ENCODE measurements at regions not wholly inside any gene's neighbourhood (a gene's known extent, or its start where the extent isn't known, plus 50 kb on each side); places are given as distances from the start of the nearest gene placed in this dataset.

DNA sequence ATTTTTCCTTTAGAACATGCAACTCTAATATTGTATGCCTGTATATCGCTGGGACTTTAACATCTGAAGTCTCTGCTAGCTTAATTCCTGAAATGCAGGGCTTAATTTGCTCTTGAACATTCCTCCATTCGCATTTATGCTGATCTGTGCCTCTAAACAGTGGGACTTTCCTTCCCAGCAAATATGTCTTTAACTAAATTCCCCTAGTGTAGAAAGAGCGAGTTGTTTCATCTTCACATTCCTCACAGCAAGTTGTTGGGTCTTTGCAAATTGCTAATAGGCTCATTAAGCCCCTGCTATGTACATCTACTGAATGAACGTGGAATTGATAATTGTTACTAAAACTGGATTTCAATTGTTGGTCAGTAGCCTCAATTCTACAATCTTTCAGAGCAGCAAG lies 118.4 kb upstream of the OBI1 start:
- H3K36me3 ChIP-seq (ENCODE audit: insufficient read depth, insufficient read length, low read length): no peaks in the 10 kb centered on the region
- no peak overlapping the region for H3K9ac ChIP-seq (ENCODE audit: insufficient read length, low read depth)
- no peak for TF ChIP-seq SUZ12 (IDR thresholded peaks at IDR 0.05; ENCODE audit: extremely low read depth, insufficient read depth, insufficient read length)
- no peak for TF ChIP-seq ZNF274 (IDR thresholded peaks at IDR 0.05; ENCODE audit: low read depth, low read length)
- TF ChIP-seq YY1 (IDR thresholded peaks at IDR 0.05; ENCODE audit: insufficient read depth, insufficient read length): no peak
- no peak for DNase-seq (ENCODE audit: low read depth, low spot score)
- H3K9me3 ChIP-seq (ENCODE audit: insufficient read depth, low read length): no peaks in the 10 kb centered on the region
- no peaks in the 10 kb centered on the region for H3K4me1 ChIP-seq (ENCODE audit: insufficient read depth, insufficient read length)
- no peak overlapping the region for H3K4me3 ChIP-seq (ENCODE audit: insufficient read length, low read depth)
- H3K27me3 ChIP-seq (ENCODE audit: insufficient read depth, insufficient read length): no peaks in the 10 kb centered on the region

DNA sequence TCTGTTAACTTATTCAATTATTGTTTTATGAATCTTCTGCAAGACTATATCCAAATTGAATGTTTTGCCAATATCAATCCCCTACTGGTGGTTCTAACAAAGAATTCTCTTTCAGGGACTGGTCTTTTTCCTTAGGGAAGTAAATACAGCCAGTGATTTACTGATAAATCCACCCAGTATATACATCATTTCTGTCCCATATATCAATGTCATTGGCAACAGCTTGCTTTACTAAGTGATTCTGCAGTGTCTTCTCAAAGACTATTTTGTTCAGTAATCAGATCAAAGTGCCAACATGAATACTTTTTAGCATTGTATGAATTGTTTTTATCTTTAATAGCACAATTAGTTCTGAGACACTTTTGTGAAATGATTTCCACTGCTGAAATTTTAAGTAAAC lies 114.0 kb upstream of the OBI1 start:
- no peaks in the 10 kb centered on the region for H3K36me3 ChIP-seq (ENCODE audit: insufficient read depth, insufficient read length, low read length)
- no peaks in the 10 kb centered on the region for H3K9me3 ChIP-seq (ENCODE audit: insufficient read depth, low read length)
- H3K4me1 ChIP-seq (ENCODE audit: insufficient read depth, insufficient read length): no peaks in the 10 kb centered on the region
- H3K4me3 ChIP-seq (ENCODE audit: insufficient read length, low read depth): no peak overlapping the region
- no peak overlapping the region for H3K9ac ChIP-seq (ENCODE audit: insufficient read length, low read depth)
- no peak for TF ChIP-seq ZNF274 (IDR thresholded peaks at IDR 0.05; ENCODE audit: low read depth, low read length)
- no peak for TF ChIP-seq YY1 (IDR thresholded peaks at IDR 0.05; ENCODE audit: insufficient read depth, insufficient read length)
- TF ChIP-seq SUZ12 (IDR thresholded peaks at IDR 0.05; ENCODE audit: extremely low read depth, insufficient read depth, insufficient read length): no peak
- no peak for DNase-seq (ENCODE audit: low read depth, low spot score)
- no peaks in the 10 kb centered on the region for H3K27me3 ChIP-seq (ENCODE audit: insufficient read depth, insufficient read length)

GRCh38 chr13:78770601-78771000 lies 111.6 kb upstream of the OBI1 start:
- DNase-seq (ENCODE audit: low read depth, low spot score): no peak
- Histone ChIP-seq H3K4me3 (ENCODE audit: insufficient read length, low read depth) (no peak overlapping the region), H3K9ac (ENCODE audit: insufficient read length, low read depth) (no peak overlapping the region), H3K9me3 (ENCODE audit: insufficient read depth, low read length) (no peaks in the 10 kb centered on the region), H3K27me3 (ENCODE audit: insufficient read depth, insufficient read length) (no peaks in the 10 kb centered on the region), H3K4me1 (ENCODE audit: insufficient read depth, insufficient read length) (no peaks in the 10 kb centered on the region), H3K36me3 (ENCODE audit: insufficient read depth, insufficient read length, low read length) (no peaks in the 10 kb centered on the region)
- TF ChIP-seq SUZ12 (IDR thresholded peaks at IDR 0.05; ENCODE audit: extremely low read depth, insufficient read depth, insufficient read length) (no peak), ZNF274 (IDR thresholded peaks at IDR 0.05; ENCODE audit: low read depth, low read length) (no peak), YY1 (IDR thresholded peaks at IDR 0.05; ENCODE audit: insufficient read depth, insufficient read length) (no peak)

- DNase-seq (ENCODE audit: low read depth, low spot score): no peak
- no peak overlapping the region for H3K4me3 ChIP-seq (ENCODE audit: insufficient read length, low read depth)
- H3K4me1 ChIP-seq (ENCODE audit: insufficient read depth, insufficient read length): no peaks in the 10 kb centered on the region
- no peak overlapping the region for H3K9ac ChIP-seq (ENCODE audit: insufficient read length, low read depth)
- no peaks in the 10 kb centered on the region for H3K36me3 ChIP-seq (ENCODE audit: insufficient read depth, insufficient read length, low read length)
- H3K27me3 ChIP-seq (ENCODE audit: insufficient read depth, insufficient read length): no peaks in the 10 kb centered on the region
- no peaks in the 10 kb centered on the region for H3K9me3 ChIP-seq (ENCODE audit: insufficient read depth, low read length)
- TF ChIP-seq YY1 (IDR thresholded peaks at IDR 0.05; ENCODE audit: insufficient read depth, insufficient read length) (no peak), SUZ12 (IDR thresholded peaks at IDR 0.05; ENCODE audit: extremely low read depth, insufficient read depth, insufficient read length) (no peak), ZNF274 (IDR thresholded peaks at IDR 0.05; ENCODE audit: low read depth, low read length) (no peak)
These were observed 110.0 kb upstream of the OBI1 start for GRCh38 chr13:78768950-78769349.

DNA sequence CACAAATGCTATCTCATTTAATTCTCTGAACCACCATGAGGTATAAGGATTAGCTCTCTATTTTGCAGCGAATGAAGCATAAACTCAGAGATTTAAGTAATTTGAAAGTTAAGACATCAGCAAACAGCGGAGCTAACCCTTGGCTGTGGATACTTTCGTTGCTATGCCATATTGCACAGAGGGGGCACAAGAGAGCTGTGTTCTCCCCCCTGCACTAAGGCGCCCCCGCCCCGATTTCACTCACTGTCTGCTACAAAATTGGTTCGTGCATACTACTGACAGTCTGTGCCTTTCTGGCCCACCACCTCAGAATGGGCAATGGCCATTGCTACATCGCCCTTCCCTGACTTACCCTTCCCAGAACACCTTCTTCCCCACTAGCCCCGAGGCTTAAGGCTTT lies 105.7 kb upstream of the OBI1 start:
- H3K36me3 ChIP-seq (ENCODE audit: insufficient read depth, insufficient read length, low read length): no peaks in the 10 kb centered on the region
- H3K4me1 ChIP-seq (ENCODE audit: insufficient read depth, insufficient read length): no peaks in the 10 kb centered on the region
- H3K9ac ChIP-seq (ENCODE audit: insufficient read length, low read depth): no peak overlapping the region
- no peaks in the 10 kb centered on the region for H3K9me3 ChIP-seq (ENCODE audit: insufficient read depth, low read length)
- no peak for DNase-seq (ENCODE audit: low read depth, low spot score)
- H3K4me3 ChIP-seq (ENCODE audit: insufficient read length, low read depth): no peak overlapping the region
- H3K27me3 ChIP-seq (ENCODE audit: insufficient read depth, insufficient read length): no peaks in the 10 kb centered on the region
- no peak for TF ChIP-seq SUZ12 (IDR thresholded peaks at IDR 0.05; ENCODE audit: extremely low read depth, insufficient read depth, insufficient read length)
- TF ChIP-seq ZNF274 (IDR thresholded peaks at IDR 0.05; ENCODE audit: low read depth, low read length): no peak
- TF ChIP-seq YY1 (IDR thresholded peaks at IDR 0.05; ENCODE audit: insufficient read depth, insufficient read length): no peak

- no peak overlapping the region for H3K9ac ChIP-seq (ENCODE audit: insufficient read length, low read depth)
- no peaks in the 10 kb centered on the region for H3K27me3 ChIP-seq (ENCODE audit: insufficient read depth, insufficient read length)
- TF ChIP-seq YY1 (IDR thresholded peaks at IDR 0.05; ENCODE audit: insufficient read depth, insufficient read length): no peak
- no peak for TF ChIP-seq SUZ12 (IDR thresholded peaks at IDR 0.05; ENCODE audit: extremely low read depth, insufficient read depth, insufficient read length)
- no peak for TF ChIP-seq ZNF274 (IDR thresholded peaks at IDR 0.05; ENCODE audit: low read depth, low read length)
- no peak overlapping the region for H3K4me3 ChIP-seq (ENCODE audit: insufficient read length, low read depth)
- no peak for DNase-seq (ENCODE audit: low read depth, low spot score)
- no peaks in the 10 kb centered on the region for H3K9me3 ChIP-seq (ENCODE audit: insufficient read depth, low read length)
- H3K36me3 ChIP-seq (ENCODE audit: insufficient read depth, insufficient read length, low read length): no peaks in the 10 kb centered on the region
- H3K4me1 ChIP-seq (ENCODE audit: insufficient read depth, insufficient read length): no peaks in the 10 kb centered on the region
These were observed 103.9 kb upstream of the OBI1 start for GRCh38 chr13:78762825-78763224.

GRCh38 chr13:78759704-78760103 lies 100.7 kb upstream of the OBI1 start:
- Histone ChIP-seq H3K4me3 (ENCODE audit: insufficient read length, low read depth) (no peak overlapping the region), H3K4me1 (ENCODE audit: insufficient read depth, insufficient read length) (no peaks in the 10 kb centered on the region), H3K36me3 (ENCODE audit: insufficient read depth, insufficient read length, low read length) (no peaks in the 10 kb centered on the region), H3K9ac (ENCODE audit: insufficient read length, low read depth) (no peak overlapping the region), H3K27me3 (ENCODE audit: insufficient read depth, insufficient read length) (no peaks in the 10 kb centered on the region), H3K9me3 (ENCODE audit: insufficient read depth, low read length) (no peaks in the 10 kb centered on the region)
- TF ChIP-seq ZNF274 (IDR thresholded peaks at IDR 0.05; ENCODE audit: low read depth, low read length): no peak
- no peak for TF ChIP-seq YY1 (IDR thresholded peaks at IDR 0.05; ENCODE audit: insufficient read depth, insufficient read length)
- no peak for TF ChIP-seq SUZ12 (IDR thresholded peaks at IDR 0.05; ENCODE audit: extremely low read depth, insufficient read depth, insufficient read length)
- no peak for DNase-seq (ENCODE audit: low read depth, low spot score)

GRCh38 chr13:78758549-78758948 lies 99.6 kb upstream of the OBI1 start:
- no peaks in the 10 kb centered on the region for H3K4me1 ChIP-seq (ENCODE audit: insufficient read depth, insufficient read length)
- H3K4me3 ChIP-seq (ENCODE audit: insufficient read length, low read depth): no peak overlapping the region
- no peaks in the 10 kb centered on the region for H3K36me3 ChIP-seq (ENCODE audit: insufficient read depth, insufficient read length, low read length)
- DNase-seq (ENCODE audit: low read depth, low spot score): no peak
- H3K9me3 ChIP-seq (ENCODE audit: insufficient read depth, low read length): no peaks in the 10 kb centered on the region
- no peaks in the 10 kb centered on the region for H3K27me3 ChIP-seq (ENCODE audit: insufficient read depth, insufficient read length)
- TF ChIP-seq ZNF274 (IDR thresholded peaks at IDR 0.05; ENCODE audit: low read depth, low read length): no peak
- no peak for TF ChIP-seq YY1 (IDR thresholded peaks at IDR 0.05; ENCODE audit: insufficient read depth, insufficient read length)
- TF ChIP-seq SUZ12 (IDR thresholded peaks at IDR 0.05; ENCODE audit: extremely low read depth, insufficient read depth, insufficient read length): no peak
- H3K9ac ChIP-seq (ENCODE audit: insufficient read length, low read depth): no peak overlapping the region
